Liver (tissue), 3 donors: ENCODE measurements at regions not wholly inside any gene's neighbourhood (a gene's known extent, or its start where the extent isn't known, plus 50 kb on each side); places are given as distances from the start of the nearest gene placed in this dataset.

Source experiments
- EGR1 ChIP-seq, 2 donors: IDR thresholded peaks; 2 replicates each; pipeline ENCODE4 v1.6.1; 2016 to 2018; ENCODE audit warnings: antibody characterized with exemption in 2 of 2, low read depth in 2 of 2
- FOXA2 ChIP-seq: IDR thresholded peaks from 2 replicates; pipeline ENCODE4 v1.6.1; 2016; ENCODE audit warnings: antibody characterized with exemption
- GABPA ChIP-seq, 2 donors: IDR thresholded peaks in 1 of 2; conservative IDR thresholded peaks in 1 of 2; 2 replicates each; pipeline ENCODE4 v1.6.1; 2016; ENCODE audit warnings: antibody characterized with exemption in 2 of 2, mild to moderate bottlenecking in 1 of 2, moderate library complexity in 1 of 2
- JUND ChIP-seq, 2 donors: IDR thresholded peaks; 2 replicates each; pipeline ENCODE4 v1.6.1; 2016; ENCODE audit warnings: antibody characterized with exemption in 2 of 2
- RAD21 ChIP-seq, 2 donors: IDR thresholded peaks; 2 replicates each; pipeline ENCODE4 v1.6.1; 2016; ENCODE audit warnings: antibody characterized with exemption in 2 of 2, mild to moderate bottlenecking in 2 of 2
- SP1 ChIP-seq: IDR thresholded peaks from 2 replicates; pipeline ENCODE4 v1.6.1; 2018; ENCODE audit warnings: antibody characterized with exemption, mild to moderate bottlenecking
- TAF1 ChIP-seq: conservative IDR thresholded peaks from 2 replicates; pipeline ENCODE4 v1.6.1; 2016; ENCODE audit warnings: antibody characterized with exemption, mild to moderate bottlenecking
- YY1 ChIP-seq: IDR thresholded peaks from 2 replicates; pipeline ENCODE4 v1.6.1; 2016; ENCODE audit warnings: antibody characterized with exemption, mild to moderate bottlenecking
- TF ChIP-seq, protein P1 (sequence below): fragments of 150-350 bp; IDR thresholded peaks from 2 replicates; pipeline ENCODE4 v1.5.1; 2017; ENCODE audit warnings: improper control_type of control experiment, low read depth, low read length; ENCODE audit not compliant: missing input control
- TF ChIP-seq, protein P2 (sequence below): IDR thresholded peaks from 2 replicates; pipeline ENCODE4 v1.6.1; 2016; ENCODE audit warnings: antibody characterized with exemption
- TF ChIP-seq, protein P3 (sequence below): IDR thresholded peaks from 2 replicates; pipeline ENCODE4 v1.6.1; 2016; ENCODE audit warnings: antibody characterized with exemption
- TF ChIP-seq, protein P4 (sequence below): IDR thresholded peaks from 2 replicates; pipeline ENCODE4 v1.6.1; 2016; ENCODE audit warnings: antibody characterized with exemption
- TF ChIP-seq, protein P5 (sequence below): IDR thresholded peaks from 2 replicates; pipeline ENCODE4 v1.6.1; 2016; ENCODE audit warnings: antibody characterized with exemption, mild to moderate bottlenecking
- donor health status: healthy.
- donor health status: healthy.

DNA sequence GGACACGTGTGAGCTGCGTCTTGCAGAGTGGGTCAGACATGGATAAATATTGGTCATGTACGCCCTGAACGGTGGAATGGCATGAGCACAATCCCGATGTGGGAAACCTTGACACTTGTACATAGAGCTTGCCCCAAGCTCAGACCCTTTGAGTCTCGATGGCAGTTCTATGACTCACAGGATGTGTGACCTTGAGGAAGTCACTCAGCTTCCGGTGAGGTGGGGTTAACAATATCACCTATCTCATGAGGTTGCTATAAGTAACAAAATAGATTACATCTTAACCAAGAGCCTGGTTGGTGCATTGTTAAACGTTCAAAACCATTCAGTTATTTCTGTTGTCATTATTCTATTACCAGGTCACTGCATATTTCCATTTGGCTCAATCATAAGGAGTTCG, 109.1 kb upstream of the TBL1X start:
- TF ChIP-seq, protein P1, sequence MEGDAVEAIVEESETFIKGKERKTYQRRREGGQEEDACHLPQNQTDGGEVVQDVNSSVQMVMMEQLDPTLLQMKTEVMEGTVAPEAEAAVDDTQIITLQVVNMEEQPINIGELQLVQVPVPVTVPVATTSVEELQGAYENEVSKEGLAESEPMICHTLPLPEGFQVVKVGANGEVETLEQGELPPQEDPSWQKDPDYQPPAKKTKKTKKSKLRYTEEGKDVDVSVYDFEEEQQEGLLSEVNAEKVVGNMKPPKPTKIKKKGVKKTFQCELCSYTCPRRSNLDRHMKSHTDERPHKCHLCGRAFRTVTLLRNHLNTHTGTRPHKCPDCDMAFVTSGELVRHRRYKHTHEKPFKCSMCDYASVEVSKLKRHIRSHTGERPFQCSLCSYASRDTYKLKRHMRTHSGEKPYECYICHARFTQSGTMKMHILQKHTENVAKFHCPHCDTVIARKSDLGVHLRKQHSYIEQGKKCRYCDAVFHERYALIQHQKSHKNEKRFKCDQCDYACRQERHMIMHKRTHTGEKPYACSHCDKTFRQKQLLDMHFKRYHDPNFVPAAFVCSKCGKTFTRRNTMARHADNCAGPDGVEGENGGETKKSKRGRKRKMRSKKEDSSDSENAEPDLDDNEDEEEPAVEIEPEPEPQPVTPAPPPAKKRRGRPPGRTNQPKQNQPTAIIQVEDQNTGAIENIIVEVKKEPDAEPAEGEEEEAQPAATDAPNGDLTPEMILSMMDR, result no peak
- no peak for TF ChIP-seq YY1
- TF ChIP-seq, protein P2, sequence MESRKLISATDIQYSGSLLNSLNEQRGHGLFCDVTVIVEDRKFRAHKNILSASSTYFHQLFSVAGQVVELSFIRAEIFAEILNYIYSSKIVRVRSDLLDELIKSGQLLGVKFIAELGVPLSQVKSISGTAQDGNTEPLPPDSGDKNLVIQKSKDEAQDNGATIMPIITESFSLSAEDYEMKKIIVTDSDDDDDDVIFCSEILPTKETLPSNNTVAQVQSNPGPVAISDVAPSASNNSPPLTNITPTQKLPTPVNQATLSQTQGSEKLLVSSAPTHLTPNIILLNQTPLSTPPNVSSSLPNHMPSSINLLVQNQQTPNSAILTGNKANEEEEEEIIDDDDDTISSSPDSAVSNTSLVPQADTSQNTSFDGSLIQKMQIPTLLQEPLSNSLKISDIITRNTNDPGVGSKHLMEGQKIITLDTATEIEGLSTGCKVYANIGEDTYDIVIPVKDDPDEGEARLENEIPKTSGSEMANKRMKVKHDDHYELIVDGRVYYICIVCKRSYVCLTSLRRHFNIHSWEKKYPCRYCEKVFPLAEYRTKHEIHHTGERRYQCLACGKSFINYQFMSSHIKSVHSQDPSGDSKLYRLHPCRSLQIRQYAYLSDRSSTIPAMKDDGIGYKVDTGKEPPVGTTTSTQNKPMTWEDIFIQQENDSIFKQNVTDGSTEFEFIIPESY, result no peak
- no peak for TF ChIP-seq JUND (IDR thresholded peaks at IDR 0.05)
- TF ChIP-seq SP1, result no peak
- TF ChIP-seq GABPA (IDR thresholded peaks at IDR 0.05 in 1 of 2, conservative IDR thresholded peaks at IDR 0.05 in 1 of 2), result no peak
- TF ChIP-seq, protein P3, sequence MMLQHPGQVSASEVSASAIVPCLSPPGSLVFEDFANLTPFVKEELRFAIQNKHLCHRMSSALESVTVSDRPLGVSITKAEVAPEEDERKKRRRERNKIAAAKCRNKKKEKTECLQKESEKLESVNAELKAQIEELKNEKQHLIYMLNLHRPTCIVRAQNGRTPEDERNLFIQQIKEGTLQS, result no peak
- TF ChIP-seq, protein P4, sequence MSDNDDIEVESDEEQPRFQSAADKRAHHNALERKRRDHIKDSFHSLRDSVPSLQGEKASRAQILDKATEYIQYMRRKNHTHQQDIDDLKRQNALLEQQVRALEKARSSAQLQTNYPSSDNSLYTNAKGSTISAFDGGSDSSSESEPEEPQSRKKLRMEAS, result no peak
- no peak for TF ChIP-seq TAF1
- no peak for TF ChIP-seq RAD21 (IDR thresholded peaks at IDR 0.05)
- no peak for TF ChIP-seq FOXA2
- TF ChIP-seq EGR1 (IDR thresholded peaks at IDR 0.05; ENCODE audit: low read depth in 2 of 2), result no peak
- TF ChIP-seq, protein P5, sequence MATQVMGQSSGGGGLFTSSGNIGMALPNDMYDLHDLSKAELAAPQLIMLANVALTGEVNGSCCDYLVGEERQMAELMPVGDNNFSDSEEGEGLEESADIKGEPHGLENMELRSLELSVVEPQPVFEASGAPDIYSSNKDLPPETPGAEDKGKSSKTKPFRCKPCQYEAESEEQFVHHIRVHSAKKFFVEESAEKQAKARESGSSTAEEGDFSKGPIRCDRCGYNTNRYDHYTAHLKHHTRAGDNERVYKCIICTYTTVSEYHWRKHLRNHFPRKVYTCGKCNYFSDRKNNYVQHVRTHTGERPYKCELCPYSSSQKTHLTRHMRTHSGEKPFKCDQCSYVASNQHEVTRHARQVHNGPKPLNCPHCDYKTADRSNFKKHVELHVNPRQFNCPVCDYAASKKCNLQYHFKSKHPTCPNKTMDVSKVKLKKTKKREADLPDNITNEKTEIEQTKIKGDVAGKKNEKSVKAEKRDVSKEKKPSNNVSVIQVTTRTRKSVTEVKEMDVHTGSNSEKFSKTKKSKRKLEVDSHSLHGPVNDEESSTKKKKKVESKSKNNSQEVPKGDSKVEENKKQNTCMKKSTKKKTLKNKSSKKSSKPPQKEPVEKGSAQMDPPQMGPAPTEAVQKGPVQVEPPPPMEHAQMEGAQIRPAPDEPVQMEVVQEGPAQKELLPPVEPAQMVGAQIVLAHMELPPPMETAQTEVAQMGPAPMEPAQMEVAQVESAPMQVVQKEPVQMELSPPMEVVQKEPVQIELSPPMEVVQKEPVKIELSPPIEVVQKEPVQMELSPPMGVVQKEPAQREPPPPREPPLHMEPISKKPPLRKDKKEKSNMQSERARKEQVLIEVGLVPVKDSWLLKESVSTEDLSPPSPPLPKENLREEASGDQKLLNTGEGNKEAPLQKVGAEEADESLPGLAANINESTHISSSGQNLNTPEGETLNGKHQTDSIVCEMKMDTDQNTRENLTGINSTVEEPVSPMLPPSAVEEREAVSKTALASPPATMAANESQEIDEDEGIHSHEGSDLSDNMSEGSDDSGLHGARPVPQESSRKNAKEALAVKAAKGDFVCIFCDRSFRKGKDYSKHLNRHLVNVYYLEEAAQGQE, result no peak
